ENCODE measurements at regions not wholly inside any gene's neighbourhood (a gene's known extent, or its start where the extent isn't known, plus 50 kb on each side); places are given as distances from the start of the nearest gene placed in this dataset.
"Not testable (repeated sequence)": the region's sequence is repeated elsewhere in the genome, so short reads cannot be mapped to it uniquely, and the experiment has no call there.

DNA sequence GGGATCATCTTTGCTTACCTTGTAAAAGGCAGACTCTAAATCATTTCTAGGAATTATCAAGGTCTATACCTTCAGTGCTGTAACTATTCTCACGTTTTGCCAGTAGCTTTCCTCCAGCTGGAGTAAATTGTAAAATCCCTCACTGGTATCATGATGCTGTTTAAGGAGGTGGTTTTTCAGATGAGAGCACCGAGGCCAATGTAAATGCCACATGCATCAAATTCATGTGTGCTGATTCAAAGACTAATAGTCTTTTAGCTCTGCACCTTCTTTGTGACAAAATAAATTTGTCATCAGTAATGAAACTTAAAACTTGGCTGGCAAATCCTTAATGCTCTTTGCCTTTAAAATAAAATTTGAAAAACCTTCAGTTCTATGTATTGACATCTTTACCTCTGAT, 503.8 kb downstream of the SETD4 start:
- TF ChIP-seq, protein P1, sequence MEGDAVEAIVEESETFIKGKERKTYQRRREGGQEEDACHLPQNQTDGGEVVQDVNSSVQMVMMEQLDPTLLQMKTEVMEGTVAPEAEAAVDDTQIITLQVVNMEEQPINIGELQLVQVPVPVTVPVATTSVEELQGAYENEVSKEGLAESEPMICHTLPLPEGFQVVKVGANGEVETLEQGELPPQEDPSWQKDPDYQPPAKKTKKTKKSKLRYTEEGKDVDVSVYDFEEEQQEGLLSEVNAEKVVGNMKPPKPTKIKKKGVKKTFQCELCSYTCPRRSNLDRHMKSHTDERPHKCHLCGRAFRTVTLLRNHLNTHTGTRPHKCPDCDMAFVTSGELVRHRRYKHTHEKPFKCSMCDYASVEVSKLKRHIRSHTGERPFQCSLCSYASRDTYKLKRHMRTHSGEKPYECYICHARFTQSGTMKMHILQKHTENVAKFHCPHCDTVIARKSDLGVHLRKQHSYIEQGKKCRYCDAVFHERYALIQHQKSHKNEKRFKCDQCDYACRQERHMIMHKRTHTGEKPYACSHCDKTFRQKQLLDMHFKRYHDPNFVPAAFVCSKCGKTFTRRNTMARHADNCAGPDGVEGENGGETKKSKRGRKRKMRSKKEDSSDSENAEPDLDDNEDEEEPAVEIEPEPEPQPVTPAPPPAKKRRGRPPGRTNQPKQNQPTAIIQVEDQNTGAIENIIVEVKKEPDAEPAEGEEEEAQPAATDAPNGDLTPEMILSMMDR (IDR thresholded peaks at IDR 0.05; ENCODE audit: low read depth, low read length, missing control alignments), result no peak
- no peak for DNase-seq (ENCODE audit: low read depth)
- in situ Hi-C loops (cut with HindIII; ENCODE audit: low sequenced_read_pairs), result no loop called here

DNA sequence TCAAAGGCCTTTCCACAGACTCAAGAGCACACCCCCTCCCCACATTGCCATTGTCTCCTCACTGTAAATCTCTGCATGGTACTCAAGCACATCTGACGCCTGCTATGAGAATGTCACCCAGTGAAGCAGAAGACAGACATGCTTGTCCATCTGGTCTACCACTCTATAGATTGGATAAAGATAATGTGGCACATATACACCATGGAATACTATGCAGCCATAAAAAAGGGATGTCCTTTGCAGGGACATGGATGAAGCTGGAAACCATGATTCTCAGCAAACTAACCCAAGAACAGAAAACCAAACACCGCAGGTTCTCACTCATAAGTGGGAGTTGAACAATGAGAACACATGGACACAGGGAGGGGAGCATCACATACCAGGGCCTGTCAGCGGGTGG, 503.4 kb upstream of the RUNX1 start:
- DNase-seq (ENCODE audit: low read depth); H3K4me3 ChIP-seq (ENCODE audit: low read depth, low read length); in situ Hi-C loops (cut with HindIII; ENCODE audit: low sequenced_read_pairs): not testable (repeated sequence)

More for the DNA sequence above, 503.8 kb downstream of the SETD4 start:
- no peak overlapping the region for H3K4me3 ChIP-seq (ENCODE audit: low read depth, low read length)

DNA sequence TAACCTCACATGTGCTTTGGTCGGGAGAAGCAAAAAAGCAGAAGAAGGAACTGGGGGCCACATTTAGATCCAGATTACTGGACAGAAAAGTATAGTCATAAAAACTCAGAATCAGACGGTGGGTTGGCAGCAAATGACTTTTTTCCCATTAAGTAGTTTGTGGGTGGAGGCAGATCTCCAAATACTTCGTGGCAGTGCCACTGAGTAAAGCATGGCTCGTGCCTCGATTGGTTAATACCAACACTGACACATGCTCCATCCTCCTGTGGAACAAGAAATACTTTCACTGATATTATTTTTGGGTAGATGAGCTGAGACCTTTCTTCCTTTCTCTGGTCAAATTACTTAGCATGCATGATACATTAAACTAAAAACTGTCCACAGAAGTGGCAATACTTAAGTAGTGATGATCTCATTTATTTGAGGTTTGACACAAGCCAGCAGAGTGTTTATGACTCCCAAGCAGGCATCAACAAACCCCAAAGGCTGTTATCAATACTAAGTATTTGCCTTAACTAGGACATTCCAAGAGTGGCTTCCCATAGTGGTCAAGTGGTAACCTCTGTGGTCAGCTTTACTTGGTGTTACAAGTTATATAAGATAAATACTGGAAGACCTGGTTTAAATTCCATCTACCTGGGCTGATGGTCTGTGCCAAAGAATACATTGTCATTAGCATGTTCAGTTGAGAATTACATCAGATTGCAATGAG, 500.0 kb upstream of the RUNX1 start:
- in situ Hi-C loops (cut with HindIII; ENCODE audit: low sequenced_read_pairs), result loop anchor here (5.0 kb wide), 1 partner anchor 83 kb away; no protein-coding TSS in a partner anchor
- no peak for DNase-seq (ENCODE audit: low read depth)
- no peak overlapping the region for H3K4me3 ChIP-seq (ENCODE audit: low read depth, low read length)
- TF ChIP-seq, protein P1 (IDR thresholded peaks at IDR 0.05; ENCODE audit: low read depth, low read length, missing control alignments), result no peak

DNA sequence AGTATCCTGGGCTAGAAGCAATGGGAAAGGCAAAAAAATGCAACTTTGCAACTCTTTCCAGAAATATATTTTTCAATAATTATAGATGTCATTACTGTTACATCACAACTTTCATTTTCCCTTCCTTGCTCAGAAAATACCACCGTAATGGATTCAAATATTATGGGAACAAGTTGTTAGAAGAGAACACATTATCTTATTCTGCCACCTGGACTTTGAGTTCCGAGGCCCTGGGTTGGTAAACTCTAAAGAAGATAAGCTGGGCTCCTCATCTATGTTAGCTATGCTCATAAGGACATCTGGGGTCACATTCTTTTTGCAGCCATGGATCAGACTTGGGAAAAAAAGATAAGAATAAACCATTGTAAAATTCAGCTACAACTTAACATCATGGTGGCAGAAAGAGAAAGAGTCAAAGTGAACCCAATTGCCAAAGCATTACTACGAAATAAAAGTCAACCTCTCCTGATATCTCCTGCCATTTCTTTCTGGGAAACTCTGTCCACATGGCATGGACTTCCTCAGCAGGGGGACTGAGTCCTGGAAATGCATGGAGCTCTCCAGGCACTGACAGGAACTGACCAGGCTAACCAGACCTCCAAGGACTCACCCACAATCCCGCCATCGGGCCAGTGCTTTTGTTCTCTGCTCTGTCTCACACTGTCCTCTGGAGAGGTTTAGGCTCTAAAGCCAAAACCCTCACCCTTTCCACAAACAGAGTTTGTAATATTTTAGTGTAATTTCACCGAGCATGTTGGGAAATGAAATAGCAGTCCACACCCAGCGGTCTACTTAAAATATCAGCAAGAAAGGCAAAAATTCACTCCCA, 499.1 kb upstream of the RUNX1 start:
- in situ Hi-C loops (cut with HindIII; ENCODE audit: low sequenced_read_pairs), result loop anchor here (5.0 kb wide), 1 partner anchor 84 kb away; no protein-coding TSS in a partner anchor
- DNase-seq (ENCODE audit: low read depth), result no peak
- TF ChIP-seq, protein P1 (IDR thresholded peaks at IDR 0.05; ENCODE audit: low read depth, low read length, missing control alignments), result no peak
- no peak overlapping the region for H3K4me3 ChIP-seq (ENCODE audit: low read depth, low read length)

DNA sequence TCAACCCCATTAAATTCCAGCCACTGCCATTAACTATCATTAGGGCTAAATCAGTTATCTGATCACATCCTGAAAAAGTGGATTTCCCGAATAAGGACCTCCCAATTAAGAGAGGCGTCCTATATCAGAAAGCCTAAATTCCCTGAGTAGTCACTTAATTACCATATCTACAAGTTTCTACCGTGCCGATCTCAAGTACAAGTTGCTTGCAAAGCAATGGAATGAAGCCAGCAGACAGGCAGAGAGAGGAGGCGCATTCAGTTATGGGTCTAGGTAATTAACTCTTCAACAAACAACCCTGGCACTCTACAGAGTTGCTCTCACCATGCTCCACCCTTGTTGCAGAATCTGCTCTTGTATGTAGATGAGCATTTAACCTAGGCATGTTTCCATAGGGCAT, 494.6 kb upstream of the RUNX1 start:
- H3K4me3 ChIP-seq (ENCODE audit: low read depth, low read length), result no peak overlapping the region
- TF ChIP-seq, protein P1 (IDR thresholded peaks at IDR 0.05; ENCODE audit: low read depth, low read length, missing control alignments), result no peak
- no peak for DNase-seq (ENCODE audit: low read depth)
- in situ Hi-C loops (cut with HindIII; ENCODE audit: low sequenced_read_pairs), result no loop called here

DNA sequence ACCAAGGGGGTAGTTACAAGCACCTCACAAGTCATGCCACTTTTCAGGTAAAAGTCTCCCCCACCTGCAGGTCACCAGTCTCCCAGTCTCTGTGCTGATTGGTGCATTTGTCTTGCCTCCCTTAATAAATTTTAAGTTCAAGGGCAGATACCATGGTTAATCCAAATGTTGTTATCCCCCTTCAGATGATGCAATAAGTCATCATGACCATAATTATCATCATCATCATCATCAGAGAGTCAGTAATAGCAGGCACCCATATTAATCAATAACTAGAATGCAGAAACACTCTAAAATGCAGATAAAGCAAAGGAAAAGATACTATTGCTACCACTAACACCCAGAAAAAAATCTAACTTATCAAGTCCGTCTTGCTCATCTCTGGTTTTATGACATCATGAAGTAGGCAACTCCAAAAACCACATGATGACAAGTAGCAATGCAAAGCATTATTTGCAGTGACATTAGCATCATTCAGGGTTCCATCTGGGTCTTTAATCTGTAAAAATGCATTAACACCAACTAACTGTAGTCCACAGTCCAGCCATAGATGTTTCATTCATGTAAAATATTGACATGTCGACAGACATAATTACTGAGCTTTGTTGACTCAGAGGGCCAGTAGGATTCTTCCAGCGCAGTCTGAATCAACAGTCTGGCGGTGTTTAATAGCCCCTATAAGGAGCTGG, 492.0 kb upstream of the RUNX1 start:
- no peak overlapping the region for H3K4me3 ChIP-seq (ENCODE audit: low read depth, low read length)
- TF ChIP-seq, protein P1 (IDR thresholded peaks at IDR 0.05; ENCODE audit: low read depth, low read length, missing control alignments), result no peak
- in situ Hi-C loops (cut with HindIII; ENCODE audit: low sequenced_read_pairs), result no loop called here
- DNase-seq (ENCODE audit: low read depth), result no peak
